ENCODE measurements at regions not wholly inside any gene's neighbourhood (a gene's known extent, or its start where the extent isn't known, plus 50 kb on each side); places are given as distances from the start of the nearest gene placed in this dataset.

- no peak for DNase-seq
- in situ Hi-C loops (cut with MboI; ENCODE audit: low pct_unique_long_range_greater_than_20kb, low sequenced_read_pairs), result no loop called here
Observed at GRCh38 chr6:4185846-4186245, 50.5 kb upstream of the ECI2 start.

- no peak for DNase-seq
- in situ Hi-C loops (cut with MboI; ENCODE audit: low pct_unique_long_range_greater_than_20kb, low sequenced_read_pairs), result no loop called here
Observed at GRCh38 chr6:4185419-4185818, 50.0 kb upstream of the ECI2 start.

All from KBM-7 (cell line).